GDM1 (cell line): ENCODE measurements at regions not wholly inside any gene's neighbourhood (a gene's known extent, or its start where the extent isn't known, plus 50 kb on each side); places are given as distances from the start of the nearest gene placed in this dataset.

Experiments
- DNase-seq: peaks from one replicate; lab custom pipeline; 2025; lab: John Stamatoyannopoulos, UW

- no peak for DNase-seq
These were observed 462.3 kb upstream of the JARID2 start for GRCh38 chr6:14783594-14783993.

GRCh38 chr6:14784596-14785492 is 461.0 kb upstream of the JARID2 start:
- no peak for DNase-seq

- no peak for DNase-seq
These were observed 460.4 kb upstream of the JARID2 start for GRCh38 chr6:14785493-14785790.

- DNase-seq, result no peak
These were observed 459.9 kb upstream of the JARID2 start for GRCh38 chr6:14786008-14786407.

GRCh38 chr6:14786455-14786854 is 459.4 kb upstream of the JARID2 start:
- DNase-seq, result no peak

- DNase-seq, result no peak
These were observed 458.6 kb upstream of the JARID2 start for GRCh38 chr6:14787250-14787649.

GRCh38 chr6:14787677-14788076 is 458.2 kb upstream of the JARID2 start:
- no peak for DNase-seq

- DNase-seq, result no peak
These were observed 455.9 kb upstream of the JARID2 start for GRCh38 chr6:14789996-14790395.

- DNase-seq, result no peak
These were observed 454.9 kb upstream of the JARID2 start for GRCh38 chr6:14790976-14791375.

- DNase-seq, result no peak
These were observed 454.3 kb upstream of the JARID2 start for GRCh38 chr6:14791526-14791925.

- no peak for DNase-seq
These were observed 453.5 kb upstream of the JARID2 start for GRCh38 chr6:14792118-14792955.

- DNase-seq, result no peak
These were observed 450.4 kb upstream of the JARID2 start for GRCh38 chr6:14795451-14795850.

- no peak for DNase-seq
These were observed 448.7 kb upstream of the JARID2 start for GRCh38 chr6:14796974-14797762.

GRCh38 chr6:14797875-14798593 is 447.8 kb upstream of the JARID2 start:
- no peak for DNase-seq

- DNase-seq, result no peak
These were observed 447.3 kb upstream of the JARID2 start for GRCh38 chr6:14798594-14798982.

GRCh38 chr6:14798996-14799588 is 446.8 kb upstream of the JARID2 start:
- no peak for DNase-seq

GRCh38 chr6:14799928-14800327 is 445.9 kb upstream of the JARID2 start:
- no peak for DNase-seq

- DNase-seq, result no peak
These were observed 443.2 kb upstream of the JARID2 start for GRCh38 chr6:14802514-14803160.

- no peak for DNase-seq
These were observed 441.7 kb upstream of the JARID2 start for GRCh38 chr6:14804001-14804784.

GRCh38 chr6:14804785-14805210 is 441.1 kb upstream of the JARID2 start:
- no peak for DNase-seq
